ENCODE measurements at regions not wholly inside any gene's neighbourhood (a gene's known extent, or its start where the extent isn't known, plus 50 kb on each side); places are given as distances from the start of the nearest gene placed in this dataset.
"Not testable (repeated sequence)": the region's sequence is repeated elsewhere in the genome, so short reads cannot be mapped to it uniquely, and the experiment has no call there.

GRCh38 chr1:115447672-115448071, 109.6 kb upstream of the NGF start:
- no peak for TF ChIP-seq CTCF (IDR thresholded peaks at IDR 0.05; ENCODE audit: insufficient read depth, low read depth, low read length)
- DNase-seq (ENCODE audit: low read depth): no peak
- no peak overlapping the region for H3K4me3 ChIP-seq (ENCODE audit: low read depth, low read length)

- no peak for DNase-seq (ENCODE audit: low read depth)
- H3K4me3 ChIP-seq (ENCODE audit: low read depth, low read length): no peak overlapping the region
- TF ChIP-seq CTCF (IDR thresholded peaks at IDR 0.05; ENCODE audit: insufficient read depth, low read depth, low read length): no peak
Measured at GRCh38 chr1:115445090-115445489, 107.0 kb upstream of the NGF start.

- no peak overlapping the region for H3K4me3 ChIP-seq (ENCODE audit: low read depth, low read length)
- no peak for TF ChIP-seq CTCF (IDR thresholded peaks at IDR 0.05; ENCODE audit: insufficient read depth, low read depth, low read length)
- no peak for DNase-seq (ENCODE audit: low read depth)
Measured at GRCh38 chr1:115440733-115441132, 102.7 kb upstream of the NGF start.

- not testable (repeated sequence) for H3K4me3 ChIP-seq (ENCODE audit: low read depth, low read length); DNase-seq (ENCODE audit: low read depth)
Measured at GRCh38 chr1:115439520-115439919, 101.5 kb upstream of the NGF start.

GRCh38 chr1:115437196-115437595, 99.1 kb upstream of the NGF start:
- no peak overlapping the region for H3K4me3 ChIP-seq (ENCODE audit: low read depth, low read length)
- no peak for DNase-seq (ENCODE audit: low read depth)
- TF ChIP-seq CTCF (IDR thresholded peaks at IDR 0.05; ENCODE audit: insufficient read depth, low read depth, low read length): no peak

- H3K4me3 ChIP-seq (ENCODE audit: low read depth, low read length): no peak overlapping the region
- no peak for DNase-seq (ENCODE audit: low read depth)
- TF ChIP-seq CTCF (IDR thresholded peaks at IDR 0.05; ENCODE audit: insufficient read depth, low read depth, low read length): no peak
Measured at GRCh38 chr1:115436596-115436995, 98.5 kb upstream of the NGF start.

- H3K4me3 ChIP-seq (ENCODE audit: low read depth, low read length): no peak overlapping the region
- TF ChIP-seq CTCF (IDR thresholded peaks at IDR 0.05; ENCODE audit: insufficient read depth, low read depth, low read length): no peak
- DNase-seq (ENCODE audit: low read depth): no peak
Measured at GRCh38 chr1:115433483-115433882, 95.4 kb upstream of the NGF start.
